Fibroblast of lung (primary cell): ENCODE measurements at regions not wholly inside any gene's neighbourhood (a gene's known extent, or its start where the extent isn't known, plus 50 kb on each side); places are given as distances from the start of the nearest gene placed in this dataset.

Source experiments
- CTCF ChIP-seq, 2 donors: IDR thresholded peaks in 1 of 2; conservative IDR thresholded peaks in 1 of 2; 1 replicate in 1 of 2; 2 replicates in 1 of 2; pipeline ENCODE4 v1.5.1; 2011 to 2012; ENCODE audit warnings: low read length in 2 of 2, control low read depth in 1 of 2, inconsistent platforms in 1 of 2, low read depth in 1 of 2, mild to moderate bottlenecking in 1 of 2
- EZH2 ChIP-seq: IDR thresholded peaks from 2 replicates; pipeline ENCODE4 v1.5.1; 2012; ENCODE audit warnings: low read length, control low read depth, mild to moderate bottlenecking; ENCODE audit errors: missing control alignments

- TF ChIP-seq CTCF (conservative IDR thresholded peaks at IDR 0.05 in 1 of 2, IDR thresholded peaks at IDR 0.05 in 1 of 2; ENCODE audit: low read depth in 1 of 2, low read length in 2 of 2) (no peak), EZH2 (no peak)
Observed at GRCh38 chr11:35047179-35047578, 91.8 kb upstream of the CD44 start.
